Upper lobe of left lung (tissue), 6 donors: ENCODE measurements at regions not wholly inside any gene's neighbourhood (a gene's known extent, or its start where the extent isn't known, plus 50 kb on each side); places are given as distances from the start of the nearest gene placed in this dataset.

Source experiments
- ATAC-seq, 2 donors: fragments of 200-7000 bp; cut with Tn5 transposase; one replicate each; pipeline ENCODE4 v1.9.1; 2022; ENCODE audit warnings: mild to moderate bottlenecking in 2 of 2, moderate library complexity in 2 of 2; ENCODE audit not compliant: low FRiP score in 2 of 2
- DNase-seq, 2 donors: peaks; one replicate each; pipeline ENCODE4 v3.0.0-alpha.2; 2019 to 2020
- H3K27ac ChIP-seq, 4 donors: fragments of 200-600 bp; sonication (generic); one replicate each; pipeline ENCODE4 v1.5.1; 2016 to 2019
- H3K27me3 ChIP-seq, 4 donors: fragments of 200-600 bp; sonication (generic); one replicate each; pipeline ENCODE4 v1.5.1; 2017 to 2019
- H3K36me3 ChIP-seq, 4 donors: fragments of 200-600 bp; sonication (generic); one replicate each; pipeline ENCODE4 v1.5.1; 2016 to 2019
- H3K4me1 ChIP-seq, 4 donors: fragments of 200-600 bp; sonication (generic); one replicate each; pipeline ENCODE4 v1.5.1; 2018 to 2019
- H3K4me3 ChIP-seq, 4 donors: fragments of 200-600 bp; sonication (generic); one replicate each; pipeline ENCODE4 v1.5.1; 2017 to 2019; ENCODE audit warnings: mild to moderate bottlenecking in 2 of 4, moderate library complexity in 1 of 4
- H3K9me3 ChIP-seq, 4 donors: fragments of 200-600 bp; sonication (generic); one replicate each; pipeline ENCODE4 v1.5.1; 2018 to 2019
- EP300 ChIP-seq, 4 donors: sonication (generic); formaldehyde crosslinking; IDR thresholded peaks; one replicate each; pipeline ENCODE4 v1.5.1; 2017; ENCODE audit warnings: antibody characterized with exemption in 4 of 4, control low read depth in 2 of 4
- POLR2A ChIP-seq, 4 donors: fragments of 450-650 bp; IDR thresholded peaks; one replicate each; pipeline ENCODE4 v1.5.1; 2016 to 2017; ENCODE audit warnings: antibody characterized with exemption in 4 of 4, mild to moderate bottlenecking in 2 of 4
- POLR2AphosphoS5 ChIP-seq, 2 donors: sonication (generic); formaldehyde crosslinking; IDR thresholded peaks; one replicate each; pipeline ENCODE4 v1.5.1; 2017; ENCODE audit warnings: antibody characterized with exemption in 2 of 2
- WGBS, 2 donors: methylation state at CpG; one replicate each; pipeline ENCODE4 v1.1.5; 2017 to 2018; 5-methylcytosine and 5-hydroxymethylcytosine counted together
- TF ChIP-seq, protein P1 (sequence below), 6 experiments: fragments of 450-650 bp in 4 of 6; fragments of 200-600 bp in 2 of 6; sonication (generic) in 2 of 6; IDR thresholded peaks; one replicate each; pipeline ENCODE4 v1.5.1; 2016 to 2019; ENCODE audit warnings: antibody characterized with exemption in 6 of 6
- donor health status: DM: no; HTN: no; CAD: no; lungs with moderate emphysema.
- donor health status: DM: no; HTN: yes; CAD: no; lungs with severe emphysema.

GRCh38 chr12:58500399-58500798 is 419.9 kb downstream of the LRIG3 start:
- H3K27ac ChIP-seq = no peak overlapping the region
- no peaks in the 10 kb centered on the region for H3K9me3 ChIP-seq
- no peaks in the 10 kb centered on the region for H3K27me3 ChIP-seq
- DNase-seq = no peak
- WGBS, 2 donors = 71 to 91% methylated on average over 2 of the region's 2 CpGs
- H3K4me1 ChIP-seq = no peaks in the 10 kb centered on the region
- H3K4me3 ChIP-seq = no peak overlapping the region
- ATAC-seq = no peak
- no peaks in the 10 kb centered on the region for H3K36me3 ChIP-seq
- TF ChIP-seq, protein P1, sequence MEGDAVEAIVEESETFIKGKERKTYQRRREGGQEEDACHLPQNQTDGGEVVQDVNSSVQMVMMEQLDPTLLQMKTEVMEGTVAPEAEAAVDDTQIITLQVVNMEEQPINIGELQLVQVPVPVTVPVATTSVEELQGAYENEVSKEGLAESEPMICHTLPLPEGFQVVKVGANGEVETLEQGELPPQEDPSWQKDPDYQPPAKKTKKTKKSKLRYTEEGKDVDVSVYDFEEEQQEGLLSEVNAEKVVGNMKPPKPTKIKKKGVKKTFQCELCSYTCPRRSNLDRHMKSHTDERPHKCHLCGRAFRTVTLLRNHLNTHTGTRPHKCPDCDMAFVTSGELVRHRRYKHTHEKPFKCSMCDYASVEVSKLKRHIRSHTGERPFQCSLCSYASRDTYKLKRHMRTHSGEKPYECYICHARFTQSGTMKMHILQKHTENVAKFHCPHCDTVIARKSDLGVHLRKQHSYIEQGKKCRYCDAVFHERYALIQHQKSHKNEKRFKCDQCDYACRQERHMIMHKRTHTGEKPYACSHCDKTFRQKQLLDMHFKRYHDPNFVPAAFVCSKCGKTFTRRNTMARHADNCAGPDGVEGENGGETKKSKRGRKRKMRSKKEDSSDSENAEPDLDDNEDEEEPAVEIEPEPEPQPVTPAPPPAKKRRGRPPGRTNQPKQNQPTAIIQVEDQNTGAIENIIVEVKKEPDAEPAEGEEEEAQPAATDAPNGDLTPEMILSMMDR (IDR thresholded peaks at IDR 0.05) = no peak
- no peak for TF ChIP-seq EP300 (IDR thresholded peaks at IDR 0.05)

DNA sequence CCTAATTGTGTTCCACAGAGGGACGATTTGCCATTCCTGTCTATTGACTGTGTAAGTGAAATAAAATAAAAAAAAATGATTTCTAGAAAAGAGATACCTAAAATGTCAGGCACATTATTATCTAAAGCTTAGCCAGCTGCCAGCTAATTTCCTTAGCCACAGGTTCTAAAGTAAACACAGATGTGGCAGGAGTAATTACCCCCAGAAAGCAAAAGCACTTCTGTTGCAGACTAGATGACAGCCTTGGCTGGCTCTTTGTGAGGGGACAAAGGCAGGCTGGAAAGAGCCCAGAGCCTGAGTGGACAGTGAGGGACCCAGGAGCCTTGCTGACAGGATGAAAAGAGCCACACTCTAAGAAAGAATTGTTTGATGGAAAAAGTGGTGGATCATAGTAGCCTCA is 418.1 kb downstream of the LRIG3 start:
- ATAC-seq = no peak
- WGBS, 2 donors = 14 to 36% methylated on average over 1 of the region's 1 CpG

GRCh38 chr12:58502841-58503240 is 417.5 kb downstream of the LRIG3 start:
- Histone ChIP-seq H3K27ac (no peak overlapping the region), H3K9me3 (no peaks in the 10 kb centered on the region), H3K27me3 (no peaks in the 10 kb centered on the region), H3K4me3 (no peak overlapping the region), H3K4me1 (no peaks in the 10 kb centered on the region), H3K36me3 (no peaks in the 10 kb centered on the region)
- DNase-seq = no peak
- ATAC-seq = no peak
- 40 to 61% methylated on average over 4 of the region's 4 CpGs for WGBS, 2 donors
- TF ChIP-seq POLR2A (IDR thresholded peaks at IDR 0.05) (no peak), EP300 (IDR thresholded peaks at IDR 0.05) (no peak), POLR2AphosphoS5 (IDR thresholded peaks at IDR 0.05) (no peak)
- TF ChIP-seq, protein P1 (IDR thresholded peaks at IDR 0.05) = no peak

More for the DNA sequence above, 418.1 kb downstream of the LRIG3 start:
- DNase-seq = no peak
- Histone ChIP-seq H3K4me3 (no peak overlapping the region), H3K4me1 (no peaks in the 10 kb centered on the region), H3K27ac (no peak overlapping the region), H3K36me3 (no peaks in the 10 kb centered on the region), H3K9me3 (no peaks in the 10 kb centered on the region), H3K27me3 (no peaks in the 10 kb centered on the region)
- TF ChIP-seq EP300 (IDR thresholded peaks at IDR 0.05) (no peak), POLR2AphosphoS5 (IDR thresholded peaks at IDR 0.05) (no peak), POLR2A (IDR thresholded peaks at IDR 0.05) (no peak)
- TF ChIP-seq, protein P1 (IDR thresholded peaks at IDR 0.05) = no peak

- H3K9me3 ChIP-seq = no peaks in the 10 kb centered on the region
- no peak for ATAC-seq
- no peak overlapping the region for H3K4me3 ChIP-seq
- H3K36me3 ChIP-seq = no peaks in the 10 kb centered on the region
- no peak for DNase-seq
- 89 to 94% methylated on average over 2 of the region's 2 CpGs for WGBS, 2 donors
- no peaks in the 10 kb centered on the region for H3K4me1 ChIP-seq
- no peaks in the 10 kb centered on the region for H3K27me3 ChIP-seq
- no peak overlapping the region for H3K27ac ChIP-seq
- TF ChIP-seq, protein P1 (IDR thresholded peaks at IDR 0.05) = no peak
- TF ChIP-seq POLR2A (IDR thresholded peaks at IDR 0.05) = no peak
- TF ChIP-seq EP300 (IDR thresholded peaks at IDR 0.05) = no peak
- no peak for TF ChIP-seq POLR2AphosphoS5 (IDR thresholded peaks at IDR 0.05)
These were observed 416.6 kb downstream of the LRIG3 start for GRCh38 chr12:58503731-58504130.

- no peaks in the 10 kb centered on the region for H3K36me3 ChIP-seq
- no peaks in the 10 kb centered on the region for H3K9me3 ChIP-seq
- TF ChIP-seq POLR2AphosphoS5 (IDR thresholded peaks at IDR 0.05) (no peak), EP300 (IDR thresholded peaks at IDR 0.05) (no peak), POLR2A (IDR thresholded peaks at IDR 0.05) (no peak)
- TF ChIP-seq, protein P1 (IDR thresholded peaks at IDR 0.05) = no peak
- H3K4me3 ChIP-seq = no peak overlapping the region
- no peak overlapping the region for H3K27ac ChIP-seq
- 85 to 89% methylated on average over 5 of the region's 5 CpGs for whole genome bisulfite sequencing, 2 donors
- ATAC-seq (no peak), DNase-seq (no peak)
- no peaks in the 10 kb centered on the region for H3K27me3 ChIP-seq
- no peaks in the 10 kb centered on the region for H3K4me1 ChIP-seq
These were observed 416.0 kb downstream of the LRIG3 start for GRCh38 chr12:58504143-58504938.
